Cardiac fibroblast (primary cell): ENCODE measurements at regions not wholly inside any gene's neighbourhood (a gene's known extent, or its start where the extent isn't known, plus 50 kb on each side); places are given as distances from the start of the nearest gene placed in this dataset.
"Not testable (repeated sequence)": the region's sequence is repeated elsewhere in the genome, so short reads cannot be mapped to it uniquely, and the experiment has no call there.

Experiments used
- DNase-seq, 2 donors: peaks; one replicate each; pipeline versions ENCODE4 v3.0.0 to v3.0.0-alpha.2; 2010; ENCODE audit warnings: low read depth in 2 of 2
- H3K4me3 ChIP-seq, 2 donors: replicated peaks in 1 of 2; 1 replicate in 1 of 2; 2 replicates in 1 of 2; pipeline ENCODE4 v1.5.1; 2011; ENCODE audit warnings: low read depth in 2 of 2, low read length in 2 of 2, mild to moderate bottlenecking in 2 of 2, moderate library complexity in 1 of 2
- CTCF ChIP-seq: IDR thresholded peaks from one replicate; pipeline ENCODE4 v1.5.1; 2011; ENCODE audit warnings: low read depth, mild to moderate bottlenecking, low read length, inconsistent platforms

GRCh38 chr6:13865141-13865540 is 50.8 kb upstream of the MCUR1 start:
- TF ChIP-seq CTCF: no peak
- no peak for DNase-seq
- no peak overlapping the region for H3K4me3 ChIP-seq

GRCh38 chr6:13864669-13865068 is 50.3 kb upstream of the MCUR1 start:
- DNase-seq, H3K4me3 ChIP-seq: not testable (repeated sequence)
